ENCODE measurements at regions not wholly inside any gene's neighbourhood (a gene's known extent, or its start where the extent isn't known, plus 50 kb on each side); places are given as distances from the start of the nearest gene placed in this dataset.
"Not testable (repeated sequence)": the region's sequence is repeated elsewhere in the genome, so short reads cannot be mapped to it uniquely, and the experiment has no call there.

GRCh38 chr18:30004965-30005364 is 1037.6 kb downstream of the DSC3 start:
- no peak for DNase-seq

GRCh38 chr18:29982218-29982617 is 1060.3 kb downstream of the DSC3 start:
- no peak for DNase-seq

- no peak for DNase-seq
Observed at GRCh38 chr18:29979881-29980280, 1062.7 kb downstream of the DSC3 start.

- DNase-seq = no peak
Observed at GRCh38 chr18:29969876-29970275, 1072.7 kb downstream of the DSC3 start.

- no peak for DNase-seq
Observed at GRCh38 chr18:29962579-29962978, 1080.0 kb downstream of the DSC3 start.

GRCh38 chr18:29960539-29960938 is 1082.0 kb downstream of the DSC3 start:
- no peak for DNase-seq

- no peak for DNase-seq
Observed at GRCh38 chr18:29930231-29930630, 1112.3 kb downstream of the DSC3 start.

- DNase-seq = no peak
Observed at GRCh38 chr18:29928081-29928480, 1114.5 kb downstream of the DSC3 start.

- DNase-seq = no peak
Observed at GRCh38 chr18:29925566-29925965, 1117.0 kb downstream of the DSC3 start.

GRCh38 chr18:29912351-29912750 is 1130.2 kb downstream of the DSC3 start:
- no peak for DNase-seq

GRCh38 chr18:29892960-29893558 is 1149.5 kb downstream of the DSC3 start:
- no peak for DNase-seq

GRCh38 chr18:29883114-29883513 is 1159.4 kb downstream of the DSC3 start:
- no peak for DNase-seq

- no peak for DNase-seq
Observed at GRCh38 chr18:29882620-29883019, 1159.9 kb downstream of the DSC3 start.

GRCh38 chr18:29879763-29880162 is 1162.8 kb downstream of the DSC3 start:
- no peak for DNase-seq

GRCh38 chr18:29874519-29875098 is 1167.9 kb downstream of the DSC3 start:
- DNase-seq = no peak

GRCh38 chr18:29873211-29873610 is 1169.3 kb downstream of the DSC3 start:
- DNase-seq = no peak

GRCh38 chr18:29871246-29871645 is 1171.3 kb downstream of the DSC3 start:
- DNase-seq = no peak

- DNase-seq = no peak
Observed at GRCh38 chr18:29862824-29863223, 1179.7 kb downstream of the DSC3 start.

- DNase-seq = no peak
Observed at GRCh38 chr18:29855637-29856036, 1186.9 kb downstream of the DSC3 start.

GRCh38 chr18:29853126-29853525 is 1189.4 kb downstream of the DSC3 start:
- DNase-seq = no peak

- DNase-seq = no peak
Observed at GRCh38 chr18:29849144-29849543, 1193.4 kb downstream of the DSC3 start.

- no peak for DNase-seq
Observed at GRCh38 chr18:29841631-29842030, 1200.9 kb downstream of the DSC3 start.

GRCh38 chr18:29840089-29840488 is 1202.5 kb downstream of the DSC3 start:
- DNase-seq = no peak

GRCh38 chr18:29838961-29839360 is 1203.6 kb downstream of the DSC3 start:
- not testable (repeated sequence) for DNase-seq

GRCh38 chr18:29838556-29838955 is 1204.0 kb downstream of the DSC3 start:
- DNase-seq = no peak

Data from GOT3 (cell line).